22Rv1 (cell line): ENCODE measurements at regions not wholly inside any gene's neighbourhood (a gene's known extent, or its start where the extent isn't known, plus 50 kb on each side); places are given as distances from the start of the nearest gene placed in this dataset.

Experiments
- CTCF ChIP-seq: fragments of 450-650 bp; IDR thresholded peaks from 2 replicates; pipeline ENCODE4 v1.5.1; 2017; ENCODE audit warnings: mild to moderate bottlenecking
- ZFX ChIP-seq: fragments of 450-650 bp; IDR thresholded peaks from 2 replicates; pipeline ENCODE4 v1.6.1; 2017; ENCODE audit warnings: antibody characterized with exemption, borderline replicate concordance

- TF ChIP-seq CTCF (no peak), ZFX (no peak)
Observed at GRCh38 chr10:131738396-131738735, 162.4 kb upstream of the PPP2R2D start.
